ENCODE measurements at regions not wholly inside any gene's neighbourhood (a gene's known extent, or its start where the extent isn't known, plus 50 kb on each side); places are given as distances from the start of the nearest gene placed in this dataset.

- TF ChIP-seq USF1 (IDR thresholded peaks at IDR 0.05) (no peak), EGR1 (IDR thresholded peaks at IDR 0.05) (no peak), ZBTB7A (IDR thresholded peaks at IDR 0.05; ENCODE audit: low read depth) (no peak), MAX (IDR thresholded peaks at IDR 0.05) (no peak), REST (IDR thresholded peaks at IDR 0.05; ENCODE audit: low read depth) (no peak), TAF1 (IDR thresholded peaks at IDR 0.05; ENCODE audit: low read depth) (no peak), TCF12 (IDR thresholded peaks at IDR 0.05; ENCODE audit: low read depth) (no peak), FOXM1 (IDR thresholded peaks at IDR 0.05; ENCODE audit: borderline replicate concordance, low read depth) (no peak), EP300 (IDR thresholded peaks at IDR 0.05; ENCODE audit: borderline replicate concordance) (no peak), YY1 (IDR thresholded peaks at IDR 0.05; ENCODE audit: low read depth) (no peak), RAD21 (IDR thresholded peaks at IDR 0.05; ENCODE audit: low read depth) (no peak), TEAD4 (IDR thresholded peaks at IDR 0.05) (no peak), CREB1 (IDR thresholded peaks at IDR 0.05; ENCODE audit: low read depth) (no peak), NFIC (IDR thresholded peaks at IDR 0.05) (no peak), CEBPB (IDR thresholded peaks at IDR 0.05) (no peak)
Observed at GRCh38 chr3:148588291-148588690, 109.4 kb upstream of the AGTR1 start.

GRCh38 chr3:148591525-148591924, 106.2 kb upstream of the AGTR1 start:
- TF ChIP-seq YY1 (IDR thresholded peaks at IDR 0.05; ENCODE audit: low read depth), result no peak
- TF ChIP-seq NFIC (IDR thresholded peaks at IDR 0.05), result no peak
- no peak for TF ChIP-seq ZBTB7A (IDR thresholded peaks at IDR 0.05; ENCODE audit: low read depth)
- TF ChIP-seq TEAD4 (IDR thresholded peaks at IDR 0.05), result no peak
- TF ChIP-seq TCF12 (IDR thresholded peaks at IDR 0.05; ENCODE audit: low read depth), result no peak
- TF ChIP-seq CEBPB (IDR thresholded peaks at IDR 0.05), result no peak
- no peak for TF ChIP-seq RAD21 (IDR thresholded peaks at IDR 0.05; ENCODE audit: low read depth)
- TF ChIP-seq TAF1 (IDR thresholded peaks at IDR 0.05; ENCODE audit: low read depth), result no peak
- TF ChIP-seq EGR1 (IDR thresholded peaks at IDR 0.05), result no peak
- TF ChIP-seq USF1 (IDR thresholded peaks at IDR 0.05), result no peak
- TF ChIP-seq CREB1 (IDR thresholded peaks at IDR 0.05; ENCODE audit: low read depth), result no peak
- TF ChIP-seq REST (IDR thresholded peaks at IDR 0.05; ENCODE audit: low read depth), result no peak
- TF ChIP-seq FOXM1 (IDR thresholded peaks at IDR 0.05; ENCODE audit: borderline replicate concordance, low read depth), result no peak
- TF ChIP-seq MAX (IDR thresholded peaks at IDR 0.05), result no peak
- TF ChIP-seq EP300 (IDR thresholded peaks at IDR 0.05; ENCODE audit: borderline replicate concordance), result no peak

- no peak for TF ChIP-seq TAF1 (IDR thresholded peaks at IDR 0.05; ENCODE audit: low read depth)
Observed at GRCh38 chr3:148598619-148599018, 99.1 kb upstream of the AGTR1 start.

GRCh38 chr3:148599481-148599880, 98.2 kb upstream of the AGTR1 start:
- TF ChIP-seq USF1 (IDR thresholded peaks at IDR 0.05), result no peak
- no peak for TF ChIP-seq RAD21 (IDR thresholded peaks at IDR 0.05; ENCODE audit: low read depth)
- TF ChIP-seq MAX (IDR thresholded peaks at IDR 0.05), result no peak

GRCh38 chr3:148600440-148600839, 97.3 kb upstream of the AGTR1 start:
- TF ChIP-seq EGR1 (IDR thresholded peaks at IDR 0.05), result no peak
- TF ChIP-seq ZBTB7A (IDR thresholded peaks at IDR 0.05; ENCODE audit: low read depth), result no peak
- no peak for TF ChIP-seq CREB1 (IDR thresholded peaks at IDR 0.05; ENCODE audit: low read depth)
- no peak for TF ChIP-seq RAD21 (IDR thresholded peaks at IDR 0.05; ENCODE audit: low read depth)
- TF ChIP-seq USF1 (IDR thresholded peaks at IDR 0.05), result no peak
- no peak for TF ChIP-seq TAF1 (IDR thresholded peaks at IDR 0.05; ENCODE audit: low read depth)
- TF ChIP-seq EP300 (IDR thresholded peaks at IDR 0.05; ENCODE audit: borderline replicate concordance), result no peak
